ENCODE measurements at regions not wholly inside any gene's neighbourhood (a gene's known extent, or its start where the extent isn't known, plus 50 kb on each side); places are given as distances from the start of the nearest gene placed in this dataset.

- TF ChIP-seq POLR2AphosphoS5 (IDR thresholded peaks at IDR 0.05; ENCODE audit: borderline replicate concordance, low read depth, low read length) (no peak), EZH2 (IDR thresholded peaks at IDR 0.05) (no peak)
Observed at GRCh38 chr14:39991041-39991440, 558.8 kb upstream of the FBXO33 start.
